NT2/D1 (cell line): ENCODE measurements at regions not wholly inside any gene's neighbourhood (a gene's known extent, or its start where the extent isn't known, plus 50 kb on each side); places are given as distances from the start of the nearest gene placed in this dataset.

Source experiments
- DNase-seq: peaks from one replicate; pipeline ENCODE4 v3.0.0-alpha.2; 2011; ENCODE audit warnings: low read depth, low spot score
- H3K27me3 ChIP-seq: 2 replicates; pipeline ENCODE4 v1.6.0; 2011; ENCODE audit warnings: mild to moderate bottlenecking; ENCODE audit not compliant: insufficient read length, insufficient read depth
- H3K36me3 ChIP-seq: 2 replicates; pipeline ENCODE4 v1.6.1; 2011; ENCODE audit warnings: mild to moderate bottlenecking, low read length, mixed read lengths; ENCODE audit not compliant: insufficient read depth, insufficient read length
- H3K4me1 ChIP-seq: 2 replicates; pipeline ENCODE4 v1.5.1; 2011; ENCODE audit not compliant: insufficient read depth, insufficient read length
- H3K4me3 ChIP-seq: 2 replicates; pipeline ENCODE4 v1.5.1; 2011; ENCODE audit warnings: low read depth; ENCODE audit not compliant: insufficient read length
- H3K9ac ChIP-seq: 2 replicates; pipeline ENCODE4 v1.6.0; 2011; ENCODE audit warnings: low read depth; ENCODE audit not compliant: insufficient read length
- H3K9me3 ChIP-seq: 2 replicates; pipeline ENCODE4 v1.5.1; 2011; ENCODE audit warnings: mild to moderate bottlenecking, low read length; ENCODE audit not compliant: insufficient read depth
- SUZ12 ChIP-seq: IDR thresholded peaks from 2 replicates; pipeline ENCODE4 v1.6.1; 2011; ENCODE audit not compliant: insufficient read length, insufficient read depth; ENCODE audit errors: extremely low read depth
- YY1 ChIP-seq: IDR thresholded peaks from 2 replicates; pipeline ENCODE4 v1.6.1; 2011; ENCODE audit not compliant: insufficient read length, insufficient read depth
- ZNF274 ChIP-seq: IDR thresholded peaks from 2 replicates; pipeline ENCODE4 v1.6.1; 2011; ENCODE audit warnings: mild to moderate bottlenecking, low read depth, low read length

GRCh38 chr12:131350943-131351318 is 360.0 kb upstream of the SFSWAP start:
- H3K4me3 ChIP-seq, result no peak overlapping the region
- DNase-seq, result no peak
- H3K9me3 ChIP-seq, result no peaks in the 10 kb centered on the region
- no peak for TF ChIP-seq SUZ12
- TF ChIP-seq YY1, result no peak
- no peak for TF ChIP-seq ZNF274
- H3K9ac ChIP-seq, result no peak overlapping the region
- H3K36me3 ChIP-seq, result no peaks in the 10 kb centered on the region
- peaks cover 17% of the 10 kb centered on the region for H3K4me1 ChIP-seq
- H3K27me3 ChIP-seq, result no peaks in the 10 kb centered on the region

- Histone ChIP-seq H3K4me1 (peaks cover 17% of the 10 kb centered on the region), H3K9ac (no peak overlapping the region), H3K4me3 (no peak overlapping the region), H3K36me3 (no peaks in the 10 kb centered on the region), H3K9me3 (no peaks in the 10 kb centered on the region), H3K27me3 (no peaks in the 10 kb centered on the region)
- no peak for DNase-seq
- TF ChIP-seq ZNF274 (no peak), SUZ12 (no peak), YY1 (no peak)
These were observed 359.4 kb upstream of the SFSWAP start for GRCh38 chr12:131351319-131352028.

GRCh38 chr12:131352296-131352900 is 358.5 kb upstream of the SFSWAP start:
- H3K27me3 ChIP-seq, result no peaks in the 10 kb centered on the region
- H3K9ac ChIP-seq, result no peak overlapping the region
- DNase-seq, result no peak
- H3K4me1 ChIP-seq, result peaks cover 10% of the 10 kb centered on the region
- no peaks in the 10 kb centered on the region for H3K9me3 ChIP-seq
- no peak for TF ChIP-seq YY1
- no peak for TF ChIP-seq ZNF274
- TF ChIP-seq SUZ12, result no peak
- no peaks in the 10 kb centered on the region for H3K36me3 ChIP-seq
- H3K4me3 ChIP-seq, result no peak overlapping the region

- Histone ChIP-seq H3K9ac (no peak overlapping the region), H3K9me3 (no peaks in the 10 kb centered on the region), H3K4me3 (no peak overlapping the region), H3K27me3 (no peaks in the 10 kb centered on the region), H3K36me3 (no peaks in the 10 kb centered on the region), H3K4me1 (peaks cover 3% of the 10 kb centered on the region)
- TF ChIP-seq ZNF274 (no peak), SUZ12 (no peak), YY1 (no peak)
- DNase-seq, result no peak
These were observed 357.5 kb upstream of the SFSWAP start for GRCh38 chr12:131353376-131353775.

GRCh38 chr12:131353826-131354225 is 357.1 kb upstream of the SFSWAP start:
- no peak for DNase-seq
- TF ChIP-seq SUZ12 (no peak), ZNF274 (no peak), YY1 (no peak)
- Histone ChIP-seq H3K9ac (no peak overlapping the region), H3K36me3 (no peaks in the 10 kb centered on the region), H3K4me3 (no peak overlapping the region), H3K4me1 (peaks cover 3% of the 10 kb centered on the region), H3K9me3 (no peaks in the 10 kb centered on the region), H3K27me3 (no peaks in the 10 kb centered on the region)

- no peak for TF ChIP-seq YY1
- no peak for TF ChIP-seq ZNF274
- no peak for TF ChIP-seq SUZ12
- Histone ChIP-seq H3K9ac (no peak overlapping the region), H3K9me3 (no peaks in the 10 kb centered on the region), H3K27me3 (no peaks in the 10 kb centered on the region), H3K4me1 (no peaks in the 10 kb centered on the region), H3K36me3 (no peaks in the 10 kb centered on the region), H3K4me3 (no peak overlapping the region)
- DNase-seq, result no peak
These were observed 355.3 kb upstream of the SFSWAP start for GRCh38 chr12:131355361-131356245.

- Histone ChIP-seq H3K36me3 (no peaks in the 10 kb centered on the region), H3K9ac (no peak overlapping the region), H3K27me3 (no peaks in the 10 kb centered on the region), H3K4me1 (no peaks in the 10 kb centered on the region), H3K4me3 (no peak overlapping the region), H3K9me3 (no peaks in the 10 kb centered on the region)
- TF ChIP-seq ZNF274 (no peak), YY1 (no peak), SUZ12 (no peak)
- DNase-seq, result no peak
These were observed 354.3 kb upstream of the SFSWAP start for GRCh38 chr12:131356485-131357184.
